Activated CD8-positive, alpha-beta memory T cell treated with anti-CD3 and anti-CD28 coated beads, Interleukin-2, amount 10 ng/mL, durations not matched to agents 7 days and 5 days (primary cell): ENCODE measurements at regions not wholly inside any gene's neighbourhood (a gene's known extent, or its start where the extent isn't known, plus 50 kb on each side); places are given as distances from the start of the nearest gene placed in this dataset.
A peak's percentile ranks its signal among the peaks of the same experiment; 100 is the strongest.
"Not testable (repeated sequence)": the region's sequence is repeated elsewhere in the genome, so short reads cannot be mapped to it uniquely, and the experiment has no call there.

Experiments used
- ATAC-seq: fragments of 150-1000 bp; cut with Tn5 transposase; one replicate; pipeline ENCODE4 v1.10.0; 2021; ENCODE audit warnings: moderate library complexity
- CTCF ChIA-PET: fragments of 350-600 bp; sonication (Branson Sonifier 250); formaldehyde crosslinking; loops from one replicate; lab custom pipeline; 2021; ENCODE audit warnings: antibody characterized with exemption; lab: Charles Lee
- DNase-seq: peaks from one replicate; pipeline ENCODE4 v3.0.0-alpha.2; 2020
- H3K27ac Mint-ChIP-seq: one replicate; pipeline ENCODE4 v1.8.0; 2021; ENCODE audit warnings: mild to moderate bottlenecking, mixed read lengths
- H3K27me3 Mint-ChIP-seq: one replicate; pipeline ENCODE4 v1.8.0; 2021; ENCODE audit warnings: mixed read lengths
- H3K36me3 Mint-ChIP-seq: one replicate; pipeline ENCODE4 v1.8.0; 2021; ENCODE audit warnings: mild to moderate bottlenecking, mixed read lengths
- H3K4me1 Mint-ChIP-seq: one replicate; pipeline ENCODE4 v1.8.0; 2021; ENCODE audit warnings: mixed read lengths
- H3K4me3 Mint-ChIP-seq: one replicate; pipeline ENCODE4 v1.8.0; 2021; ENCODE audit warnings: mild to moderate bottlenecking, moderate library complexity, mixed read lengths
- H3K9me3 Mint-ChIP-seq: one replicate; pipeline ENCODE4 v1.8.0; 2022; ENCODE audit warnings: low read depth, mixed read lengths

DNA sequence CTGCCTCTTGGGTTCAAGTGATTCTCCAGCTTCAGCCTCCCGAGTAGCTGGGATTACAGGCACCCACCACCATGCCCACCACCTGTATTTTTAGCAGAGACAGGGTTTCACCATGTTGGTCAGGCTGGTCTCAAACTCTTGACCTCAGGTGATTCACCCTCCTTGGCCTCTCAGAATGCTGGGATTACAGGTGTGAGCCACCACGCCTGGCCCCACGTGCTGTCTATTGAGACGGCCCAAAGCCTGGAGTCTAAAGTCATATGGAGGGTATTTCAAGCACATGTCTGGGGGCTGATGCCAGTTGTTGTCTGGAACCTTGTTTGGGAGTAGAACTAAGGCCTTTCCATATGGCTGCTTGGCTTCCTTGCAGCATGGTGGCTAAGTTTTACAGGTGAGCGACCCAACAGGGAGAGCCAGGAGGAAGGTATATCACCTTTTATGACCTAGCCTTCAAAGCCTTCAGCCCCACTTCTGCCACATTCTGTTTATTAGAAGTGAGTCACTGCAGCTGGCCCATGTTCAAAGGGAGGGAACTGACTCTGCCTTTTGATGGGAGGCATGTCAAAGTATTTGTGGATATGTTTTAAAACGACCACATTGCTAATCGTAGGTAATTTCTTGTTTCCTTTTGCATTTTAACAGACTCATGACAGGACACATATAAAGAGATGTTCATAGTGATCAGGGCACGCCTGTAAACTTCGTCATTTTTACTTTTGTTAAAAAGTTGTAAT is 105.3 kb upstream of the GOLGA6L4 start:
- H3K9me3 Mint-ChIP-seq, ATAC-seq, H3K4me1 Mint-ChIP-seq, DNase-seq, H3K36me3 Mint-ChIP-seq, H3K4me3 Mint-ChIP-seq, CTCF ChIA-PET, H3K27ac Mint-ChIP-seq: not testable (repeated sequence)
- peaks cover 29% of the 10 kb centered on the region for H3K27me3 Mint-ChIP-seq

DNA sequence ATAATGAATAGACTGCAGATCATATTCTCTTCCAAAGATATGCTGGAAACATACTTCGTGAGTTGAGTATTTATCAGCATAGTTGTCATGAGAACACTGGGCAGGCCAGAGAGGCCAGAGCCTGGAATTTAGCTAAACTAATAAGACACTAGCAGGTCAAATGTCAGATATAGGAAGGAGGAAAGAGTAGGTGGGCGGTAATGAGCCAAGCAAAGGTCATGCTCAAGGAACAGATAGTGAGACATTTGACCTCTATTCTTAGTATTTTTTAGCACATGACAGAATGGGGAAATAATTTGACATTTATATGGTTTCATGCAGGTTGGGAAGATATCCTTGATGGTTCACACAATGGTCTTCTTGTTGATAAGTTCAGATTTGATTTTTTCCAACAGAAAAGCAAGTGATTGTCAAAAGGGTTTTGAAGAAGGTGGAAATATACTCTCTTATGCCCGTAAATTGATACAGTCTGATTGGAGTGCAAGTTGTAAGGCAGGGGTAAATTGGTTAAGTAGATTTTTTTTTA is 99.6 kb upstream of the GOLGA6L4 start:
- H3K4me1 Mint-ChIP-seq, ATAC-seq, CTCF ChIA-PET, DNase-seq, H3K9me3 Mint-ChIP-seq, H3K36me3 Mint-ChIP-seq, H3K4me3 Mint-ChIP-seq, H3K27ac Mint-ChIP-seq: not testable (repeated sequence)
- peaks cover 36% of the 10 kb centered on the region for H3K27me3 Mint-ChIP-seq

DNA sequence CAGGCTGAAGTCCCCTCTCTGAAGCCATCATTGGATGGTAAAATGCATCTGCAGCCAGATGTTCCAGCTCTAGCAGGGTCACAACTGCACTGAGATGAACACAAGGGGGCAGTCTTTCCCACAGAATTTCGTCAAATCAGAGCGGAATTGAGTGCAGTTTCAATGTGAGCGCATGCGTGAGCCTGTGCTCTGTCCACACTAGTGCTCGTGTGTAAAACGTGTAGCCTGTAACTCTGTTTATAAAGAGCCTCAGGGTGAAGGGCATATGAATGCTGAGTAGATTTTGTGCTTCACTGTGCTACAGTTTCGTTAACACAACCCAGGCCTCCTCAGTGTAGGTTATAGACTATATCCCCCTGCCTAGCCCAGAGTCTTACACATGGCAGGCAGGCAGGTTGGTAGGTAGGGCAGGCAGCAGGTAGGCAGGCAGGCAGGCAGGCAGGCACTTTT is 92.7 kb upstream of the GOLGA6L4 start:
- CTCF ChIA-PET, result interaction anchor here (1.1 kb wide), 1 partner anchor 23 kb away, joined by 3 read pairs; no protein-coding TSS in a partner anchor
- ATAC-seq, result peak; percentile 99
- Mint-ChIP-seq H3K36me3 (no peaks in the 10 kb centered on the region), H3K27me3 (peaks cover 33% of the 10 kb centered on the region), H3K9me3 (no peaks in the 10 kb centered on the region), H3K4me3 (no peak overlapping the region), H3K27ac (no peak overlapping the region), H3K4me1 (peaks cover 7% of the 10 kb centered on the region)
- peak; percentile 80 for DNase-seq

DNA sequence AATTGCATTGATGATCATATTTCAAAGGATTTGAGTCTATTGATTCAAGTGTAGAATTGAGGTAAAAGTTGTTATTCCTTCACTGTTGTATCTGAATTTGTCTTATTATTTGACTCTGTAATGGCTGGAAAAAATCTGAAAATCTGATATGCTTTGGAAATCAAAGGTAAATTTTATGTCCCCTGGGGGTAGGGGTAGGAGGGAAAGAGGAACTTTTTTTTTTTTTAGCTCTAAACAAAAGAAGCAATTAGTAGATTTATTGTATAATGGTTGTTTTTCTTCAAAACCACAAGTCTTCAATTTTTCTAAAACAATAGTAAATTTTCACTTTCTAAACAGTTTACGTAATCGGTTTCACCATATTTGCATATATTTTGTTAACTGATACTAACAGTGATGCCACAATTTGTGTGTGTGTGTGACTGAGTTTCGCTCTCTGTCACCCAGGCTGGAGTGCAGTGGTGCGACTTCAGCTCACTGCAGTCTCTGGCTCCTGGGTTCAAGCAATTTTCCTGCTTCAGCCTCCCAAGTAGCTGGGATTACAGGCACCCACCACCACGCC is 91.7 kb upstream of the GOLGA6L4 start:
- H3K27ac Mint-ChIP-seq, result no peak overlapping the region
- H3K27me3 Mint-ChIP-seq, result peaks cover 31% of the 10 kb centered on the region
- peaks cover 7% of the 10 kb centered on the region for H3K4me1 Mint-ChIP-seq
- no peak overlapping the region for H3K4me3 Mint-ChIP-seq
- H3K36me3 Mint-ChIP-seq, result no peaks in the 10 kb centered on the region
- DNase-seq, result no peak
- CTCF ChIA-PET, result no interaction called here
- ATAC-seq, result no peak
- H3K9me3 Mint-ChIP-seq, result no peaks in the 10 kb centered on the region

DNA sequence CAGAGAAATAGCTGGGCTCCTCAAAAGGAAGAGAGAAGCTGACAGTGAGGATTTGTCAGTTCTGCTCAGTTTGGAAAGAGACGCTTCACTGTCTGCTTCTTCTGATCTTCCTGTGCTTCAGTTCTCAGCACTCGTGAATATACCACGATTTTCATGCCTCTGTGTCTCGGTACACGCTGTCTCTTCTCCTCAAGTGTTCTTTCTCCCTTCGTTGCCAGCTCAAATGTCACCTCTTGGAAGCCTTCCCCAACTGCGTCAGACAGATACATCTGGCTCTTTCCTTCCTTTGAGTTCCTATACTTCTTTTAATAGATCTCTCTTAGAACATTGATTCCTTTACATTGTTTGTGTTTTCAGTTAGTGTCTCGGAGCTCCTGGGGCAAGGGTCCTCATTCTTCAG is 90.6 kb upstream of the GOLGA6L4 start:
- H3K4me3 Mint-ChIP-seq, H3K27ac Mint-ChIP-seq, CTCF ChIA-PET, H3K36me3 Mint-ChIP-seq, H3K9me3 Mint-ChIP-seq, DNase-seq, ATAC-seq, H3K4me1 Mint-ChIP-seq: not testable (repeated sequence)
- H3K27me3 Mint-ChIP-seq, result peaks cover 33% of the 10 kb centered on the region

DNA sequence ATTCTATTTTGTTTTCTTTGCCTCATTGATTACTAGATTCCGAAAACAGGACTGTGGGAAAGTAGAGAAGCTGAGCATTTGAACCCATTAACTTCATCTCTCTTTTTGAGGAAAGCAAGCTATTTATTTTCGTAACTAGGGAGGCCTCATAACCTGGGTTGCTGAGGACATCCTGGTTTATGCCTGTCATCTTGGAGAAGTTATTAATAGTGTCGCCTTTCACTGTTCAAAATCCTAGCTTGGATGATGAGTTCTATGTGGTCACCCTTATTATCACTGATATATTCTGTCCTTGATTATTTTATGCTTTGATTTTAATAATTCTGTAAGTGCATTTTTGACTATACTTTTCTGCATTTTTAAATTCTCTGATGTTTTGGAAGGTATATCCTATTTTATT is 89.3 kb upstream of the GOLGA6L4 start:
- peaks cover 29% of the 10 kb centered on the region for H3K27me3 Mint-ChIP-seq
- DNase-seq, H3K27ac Mint-ChIP-seq, H3K4me3 Mint-ChIP-seq, H3K4me1 Mint-ChIP-seq, CTCF ChIA-PET, H3K36me3 Mint-ChIP-seq, H3K9me3 Mint-ChIP-seq, ATAC-seq: not testable (repeated sequence)

DNA sequence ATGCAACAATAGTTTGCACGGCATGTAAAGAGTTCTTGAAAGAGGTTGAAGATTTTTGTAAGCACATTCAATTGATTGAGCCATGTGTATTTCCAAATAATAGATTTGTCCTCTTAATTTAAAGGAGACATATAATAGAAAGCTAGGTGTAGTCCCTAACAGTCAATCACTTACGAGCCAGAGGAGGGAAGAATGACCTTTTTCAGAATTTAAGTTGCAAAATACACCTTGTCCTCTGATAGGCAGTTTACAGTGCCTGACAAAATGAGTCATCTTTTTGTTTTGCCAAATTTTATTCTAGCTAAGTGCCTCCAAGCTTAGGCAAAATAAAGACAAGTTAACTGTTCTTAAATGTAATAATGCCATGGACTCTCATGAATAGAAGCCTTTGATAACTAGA is 88.3 kb upstream of the GOLGA6L4 start:
- peaks cover 27% of the 10 kb centered on the region for H3K27me3 Mint-ChIP-seq
- ATAC-seq, H3K9me3 Mint-ChIP-seq, H3K27ac Mint-ChIP-seq, H3K4me1 Mint-ChIP-seq, H3K4me3 Mint-ChIP-seq, DNase-seq, H3K36me3 Mint-ChIP-seq, CTCF ChIA-PET: not testable (repeated sequence)

DNA sequence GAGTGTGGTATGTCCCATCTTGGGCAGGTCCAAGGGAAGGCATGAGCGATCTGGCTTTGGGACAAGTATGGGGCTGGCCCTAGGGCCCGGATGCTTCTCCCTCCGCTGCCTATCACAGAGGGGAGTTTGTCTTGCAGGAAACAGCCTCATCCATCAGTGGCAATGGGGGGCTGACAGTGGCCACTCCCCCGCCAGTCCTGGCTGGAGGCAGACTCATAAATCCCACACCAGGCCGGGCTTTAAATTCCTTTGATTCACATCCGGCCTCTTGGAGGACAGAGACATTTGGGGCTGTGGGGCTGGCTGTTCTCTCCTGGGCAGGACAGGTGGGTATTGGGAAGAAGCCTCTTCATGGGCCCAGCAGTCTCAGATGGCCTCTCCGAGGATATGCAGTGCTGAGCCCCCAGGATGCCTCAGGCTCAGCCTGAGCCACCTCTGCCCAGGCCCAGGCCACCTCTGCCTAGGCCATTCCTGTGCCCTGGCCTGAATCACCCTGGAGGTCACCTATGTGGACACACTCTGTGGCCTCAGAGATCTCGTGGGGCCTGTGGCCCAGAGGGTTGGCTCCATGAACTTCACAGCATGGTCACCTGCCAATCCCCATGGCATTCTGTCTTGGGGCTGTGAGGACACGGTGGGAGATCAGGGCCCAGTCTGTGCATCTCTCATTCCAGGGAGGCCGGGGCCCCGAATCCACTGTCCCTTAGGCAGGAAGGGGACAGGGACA is 84.2 kb upstream of the GOLGA6L4 start:
- ATAC-seq, result no peak
- Mint-ChIP-seq H3K27ac (no peak overlapping the region), H3K4me3 (no peak overlapping the region), H3K27me3 (peaks cover 13% of the 10 kb centered on the region), H3K9me3 (no peaks in the 10 kb centered on the region), H3K4me1 (no peaks in the 10 kb centered on the region), H3K36me3 (no peaks in the 10 kb centered on the region)
- CTCF ChIA-PET, result no interaction called here
- DNase-seq, result no peak

DNA sequence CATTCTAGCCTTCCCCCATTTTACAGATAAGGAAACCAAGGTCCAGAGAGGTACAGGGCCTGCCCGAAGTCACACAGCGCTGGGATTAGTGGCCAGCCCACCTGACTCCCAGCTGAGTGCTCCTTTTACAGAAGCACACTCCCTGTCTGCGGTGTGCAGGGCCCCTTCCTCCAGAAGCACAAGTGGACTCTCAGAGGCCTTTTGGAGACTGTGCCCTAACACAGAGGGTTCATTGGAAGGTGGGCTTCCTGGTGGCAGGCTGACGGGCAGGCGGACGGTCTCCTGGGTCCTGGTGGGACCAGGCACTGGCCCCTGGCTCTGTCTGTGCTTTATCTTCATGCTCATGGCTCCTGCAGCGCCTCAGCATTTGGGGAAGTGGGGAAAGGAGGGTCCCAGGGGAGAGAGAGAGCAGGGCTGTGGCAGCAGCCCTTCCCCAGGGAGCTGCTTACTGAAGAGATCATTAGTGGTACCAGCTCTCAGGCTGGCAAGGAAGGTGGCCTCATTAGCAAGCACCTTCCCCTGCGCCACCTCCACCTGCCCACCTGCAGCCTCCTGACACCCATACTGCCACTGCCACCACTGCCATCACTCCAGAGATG is 83.1 kb upstream of the GOLGA6L4 start:
- H3K9me3 Mint-ChIP-seq, CTCF ChIA-PET, H3K4me1 Mint-ChIP-seq, DNase-seq, H3K4me3 Mint-ChIP-seq, H3K27ac Mint-ChIP-seq, ATAC-seq, H3K36me3 Mint-ChIP-seq: not testable (repeated sequence)
- H3K27me3 Mint-ChIP-seq, result peaks cover 13% of the 10 kb centered on the region

DNA sequence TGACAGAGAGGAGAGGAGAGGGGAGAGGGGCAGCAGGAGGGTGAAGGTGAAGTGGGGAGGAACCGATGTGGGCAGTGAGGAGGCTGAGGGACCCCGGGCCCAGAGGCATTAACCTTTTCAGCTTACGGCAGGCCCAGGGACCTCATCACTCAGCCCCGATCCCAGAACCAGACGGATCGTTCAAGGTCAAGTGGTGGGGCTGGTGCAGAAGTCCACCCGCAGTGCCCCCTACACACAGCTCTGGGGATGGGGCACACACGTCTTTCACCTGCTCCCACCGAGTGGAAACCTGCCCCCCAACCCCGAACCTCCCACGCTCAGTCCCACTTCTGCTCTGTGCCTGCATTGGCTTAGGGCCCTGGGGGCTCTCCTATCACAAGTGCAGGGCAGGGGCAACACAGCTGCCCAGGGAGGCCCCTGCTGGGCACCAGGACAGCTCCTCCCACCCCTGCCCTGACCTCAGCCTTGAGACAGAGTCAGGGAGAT is 81.9 kb upstream of the GOLGA6L4 start:
- H3K27ac Mint-ChIP-seq, H3K27me3 Mint-ChIP-seq, H3K4me1 Mint-ChIP-seq, CTCF ChIA-PET, H3K36me3 Mint-ChIP-seq, H3K9me3 Mint-ChIP-seq, ATAC-seq, H3K4me3 Mint-ChIP-seq, DNase-seq: not testable (repeated sequence)

DNA sequence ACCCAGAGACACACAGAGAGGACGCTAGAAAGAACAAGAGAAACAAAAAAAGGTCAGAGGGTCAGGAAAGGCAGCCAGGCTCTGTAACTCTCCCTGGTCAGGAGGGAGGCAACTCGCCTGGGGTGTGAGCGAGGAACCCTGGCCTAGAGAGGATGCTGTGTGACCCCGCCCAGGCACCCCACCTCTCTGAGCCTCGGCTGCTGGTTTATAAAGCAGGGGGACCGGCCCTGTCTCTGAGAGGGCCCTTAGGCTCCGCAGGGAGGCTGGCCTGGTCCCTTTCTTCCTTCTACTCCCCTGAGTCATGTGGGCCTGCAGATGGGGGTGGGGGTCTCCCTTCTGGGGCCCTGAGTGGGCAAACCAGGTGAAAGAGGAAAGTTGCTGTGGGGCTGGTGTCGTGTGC is 81.3 kb upstream of the GOLGA6L4 start:
- H3K9me3 Mint-ChIP-seq, DNase-seq, ATAC-seq, H3K36me3 Mint-ChIP-seq, H3K27ac Mint-ChIP-seq, H3K4me3 Mint-ChIP-seq, CTCF ChIA-PET, H3K27me3 Mint-ChIP-seq, H3K4me1 Mint-ChIP-seq: not testable (repeated sequence)

DNA sequence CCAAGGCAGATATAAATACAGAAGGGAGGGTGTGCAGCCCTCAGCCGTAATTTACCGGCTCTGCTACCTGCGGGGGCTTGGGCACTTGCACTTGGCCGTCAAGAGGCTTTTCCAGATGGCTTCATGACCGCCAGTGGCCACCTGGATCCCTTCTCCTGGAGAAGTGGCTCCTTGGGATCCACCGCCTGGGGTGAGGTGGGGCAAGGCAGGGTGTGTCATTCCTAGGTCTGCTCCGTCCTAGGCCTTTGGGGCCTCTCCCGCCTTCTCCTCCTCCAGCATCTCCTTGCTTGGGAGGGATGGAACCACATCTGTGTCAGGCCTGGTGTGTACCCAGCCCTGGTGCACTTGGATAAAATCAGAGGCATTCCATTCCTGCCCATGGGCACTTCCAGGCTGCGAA is 80.8 kb upstream of the GOLGA6L4 start:
- H3K9me3 Mint-ChIP-seq, H3K4me1 Mint-ChIP-seq, H3K27ac Mint-ChIP-seq, CTCF ChIA-PET, H3K4me3 Mint-ChIP-seq, H3K36me3 Mint-ChIP-seq, DNase-seq, H3K27me3 Mint-ChIP-seq, ATAC-seq: not testable (repeated sequence)

DNA sequence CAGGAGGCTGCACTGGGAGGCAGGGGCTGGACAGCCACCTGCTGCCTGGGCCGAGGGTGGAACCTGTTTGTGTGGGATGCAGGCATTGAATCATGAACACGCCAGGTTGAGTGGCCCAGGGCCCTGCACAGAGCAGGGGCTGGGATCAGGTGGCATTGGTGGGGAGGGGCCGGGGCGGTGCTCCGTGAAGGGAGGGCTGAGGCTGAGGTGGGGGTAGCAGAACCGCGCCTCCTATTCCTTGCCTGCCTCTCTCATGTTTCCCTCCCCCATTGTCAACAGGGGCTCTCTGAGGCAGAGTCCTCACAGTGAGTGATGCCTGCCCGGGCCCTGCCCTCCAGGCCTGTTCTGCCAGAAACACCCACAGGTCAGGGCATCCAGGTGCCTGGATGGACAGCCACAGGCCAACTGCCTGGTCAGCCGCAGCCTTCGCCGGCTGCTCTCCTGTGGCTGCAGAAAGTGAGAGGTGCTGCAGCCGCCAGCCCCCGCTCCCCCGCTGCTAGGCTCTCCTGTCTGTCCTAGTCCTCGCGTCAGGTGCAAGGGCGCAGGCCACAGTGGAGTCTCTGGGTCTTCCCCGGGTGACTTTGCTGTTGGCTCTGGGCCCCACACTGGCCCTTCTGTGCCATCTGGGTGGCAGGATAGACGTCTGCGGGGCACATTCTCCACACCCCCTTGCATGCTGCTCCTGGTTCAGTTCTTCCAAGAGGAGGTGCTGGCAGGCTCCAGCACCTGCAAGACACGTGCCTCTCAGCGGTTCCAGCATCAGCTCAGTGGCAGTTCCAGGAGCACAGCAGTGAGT is 79.6 kb upstream of the GOLGA6L4 start:
- H3K36me3 Mint-ChIP-seq, H3K4me1 Mint-ChIP-seq, DNase-seq, CTCF ChIA-PET, H3K9me3 Mint-ChIP-seq, H3K27me3 Mint-ChIP-seq, H3K4me3 Mint-ChIP-seq, ATAC-seq, H3K27ac Mint-ChIP-seq: not testable (repeated sequence)
